ENCODE measurements at regions not wholly inside any gene's neighbourhood (a gene's known extent, or its start where the extent isn't known, plus 50 kb on each side); places are given as distances from the start of the nearest gene placed in this dataset.

DNA sequence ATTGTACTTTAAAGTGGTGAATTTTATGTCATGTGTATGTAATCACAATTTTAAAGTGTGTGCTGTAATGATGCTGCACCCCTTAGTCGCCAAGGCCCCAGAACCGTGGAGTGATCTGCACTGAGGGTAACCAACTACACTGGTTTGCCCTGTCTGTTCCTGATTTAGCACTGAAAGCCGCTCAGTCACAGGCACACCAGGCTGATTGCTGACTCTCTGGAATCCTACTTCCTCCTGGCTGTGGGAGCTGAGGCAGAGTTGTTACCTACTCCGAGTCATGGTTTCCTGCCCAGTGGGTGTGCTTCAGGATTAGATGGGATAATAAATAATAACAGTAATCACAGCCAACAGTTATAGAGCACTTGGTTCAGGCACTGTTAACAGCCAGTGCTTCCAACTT is 645.4 kb downstream of the BCOR start:
- ATAC-seq (no peak), DNase-seq (no peak)
- intact Hi-C loops (cut with DNase I): no loop called here
- H3K36me3 ChIP-seq: no peaks in the 10 kb centered on the region
- no peak for TF ChIP-seq CTCF (IDR thresholded peaks at IDR 0.05)
- no peak overlapping the region for H3K27ac ChIP-seq
- no peaks in the 10 kb centered on the region for H3K4me1 ChIP-seq
- H3K27me3 ChIP-seq (ENCODE audit: low read depth): no peaks in the 10 kb centered on the region
- H3K9me3 ChIP-seq: no peaks in the 10 kb centered on the region
- no peak overlapping the region for H3K4me3 ChIP-seq

DNA sequence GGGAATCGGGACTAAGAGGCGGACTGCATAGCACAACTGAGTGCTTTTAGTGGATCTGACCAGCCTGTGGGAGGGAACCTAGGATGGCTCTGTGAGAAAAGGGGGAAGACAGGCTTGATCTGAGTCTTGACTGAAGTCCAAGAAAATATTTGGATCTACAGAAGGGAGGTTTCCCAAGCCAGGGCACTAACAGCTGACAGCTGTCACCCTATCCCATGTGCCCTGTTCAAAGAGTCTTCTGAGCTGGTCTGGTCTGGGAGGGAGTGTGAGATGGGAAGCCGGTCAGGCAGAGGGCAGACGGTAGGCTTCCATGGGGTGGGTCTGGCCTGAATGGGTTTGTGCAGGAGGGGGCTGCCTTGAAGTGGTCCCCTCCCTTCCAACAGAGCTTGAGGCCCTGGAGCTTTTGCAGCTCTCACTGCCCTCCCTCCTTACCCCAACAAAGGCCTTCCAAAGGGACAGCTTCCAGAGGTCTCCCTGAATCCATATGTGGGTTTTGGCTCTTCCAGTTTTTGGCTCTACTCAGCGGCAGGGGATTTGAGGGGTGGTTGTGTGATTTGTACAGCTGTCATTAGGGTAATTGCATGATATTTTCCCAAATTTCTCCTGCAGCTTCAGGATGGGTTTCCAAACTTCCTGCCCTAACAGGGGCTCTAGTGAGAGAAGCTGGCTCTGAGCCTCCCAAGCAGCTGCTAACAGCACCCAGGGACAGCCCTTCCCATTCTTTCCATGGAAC is 643.7 kb downstream of the BCOR start:
- no peak for TF ChIP-seq CTCF (IDR thresholded peaks at IDR 0.05)
- Histone ChIP-seq H3K4me3 (no peak overlapping the region), H3K9me3 (no peaks in the 10 kb centered on the region), H3K27ac (no peak overlapping the region), H3K27me3 (ENCODE audit: low read depth) (no peaks in the 10 kb centered on the region), H3K36me3 (no peaks in the 10 kb centered on the region), H3K4me1 (no peaks in the 10 kb centered on the region)
- intact Hi-C loops (cut with DNase I): no loop called here
- ATAC-seq (no peak), DNase-seq (no peak)

- Histone ChIP-seq H3K9me3 (no peaks in the 10 kb centered on the region), H3K4me3 (no peak overlapping the region), H3K4me1 (no peaks in the 10 kb centered on the region), H3K36me3 (no peaks in the 10 kb centered on the region), H3K27me3 (ENCODE audit: low read depth) (no peaks in the 10 kb centered on the region), H3K27ac (no peak overlapping the region)
- DNase-seq (no peak), ATAC-seq (no peak)
- intact Hi-C loops (cut with DNase I): no loop called here
- TF ChIP-seq CTCF (IDR thresholded peaks at IDR 0.05): no peak
These were observed 640.7 kb downstream of the BCOR start for GRCh38 chrX:39456894-39457604.

DNA sequence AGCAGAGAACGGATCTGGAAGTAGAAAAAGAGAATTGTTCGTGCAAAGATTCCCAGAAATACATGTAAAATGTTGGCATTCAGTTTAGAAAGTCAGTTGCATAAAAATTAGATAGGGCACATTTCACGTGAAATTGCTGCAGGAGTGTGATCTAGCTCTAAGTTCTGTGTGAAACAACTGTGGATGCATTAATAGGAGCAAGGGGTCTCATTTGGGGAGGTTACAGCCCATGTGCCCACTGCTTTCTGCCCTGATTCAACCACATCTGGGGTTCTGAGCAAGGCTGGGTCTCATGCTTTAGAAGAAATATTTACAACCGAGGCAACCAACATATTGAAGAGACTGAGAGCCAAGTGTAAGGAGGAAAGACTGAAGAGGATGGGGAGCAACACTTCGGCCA is 639.0 kb downstream of the BCOR start:
- DNase-seq: no peak
- ATAC-seq: no peak
- no peaks in the 10 kb centered on the region for H3K27me3 ChIP-seq (ENCODE audit: low read depth)

GRCh38 chrX:39459204-39459603 is 638.6 kb downstream of the BCOR start:
- Histone ChIP-seq H3K4me1 (no peaks in the 10 kb centered on the region), H3K27me3 (ENCODE audit: low read depth) (no peaks in the 10 kb centered on the region)
- no peak for ATAC-seq

More for the DNA sequence above, 639.0 kb downstream of the BCOR start:
- Histone ChIP-seq H3K4me3 (no peak overlapping the region), H3K4me1 (no peaks in the 10 kb centered on the region), H3K27ac (no peak overlapping the region), H3K9me3 (no peaks in the 10 kb centered on the region), H3K36me3 (no peaks in the 10 kb centered on the region)
- no peak for TF ChIP-seq CTCF (IDR thresholded peaks at IDR 0.05)
- intact Hi-C loops (cut with DNase I): no loop called here

More at GRCh38 chrX:39459204-39459603, 638.6 kb downstream of the BCOR start:
- no peak for DNase-seq
- intact Hi-C loops (cut with DNase I): no loop called here
- H3K4me3 ChIP-seq: no peak overlapping the region
- no peak for TF ChIP-seq CTCF (IDR thresholded peaks at IDR 0.05)
- H3K9me3 ChIP-seq: no peaks in the 10 kb centered on the region
- H3K27ac ChIP-seq: no peak overlapping the region
- H3K36me3 ChIP-seq: no peaks in the 10 kb centered on the region

Measured in lower lobe of right lung (tissue), 2 donors.